Calu3 (cell line): ENCODE measurements at regions not wholly inside any gene's neighbourhood (a gene's known extent, or its start where the extent isn't known, plus 50 kb on each side); places are given as distances from the start of the nearest gene placed in this dataset.

ENCODE experiments used
- BruUV-seq: library from RNA; stranded (reverse); fragments of 400-500 nt; replicated peaks from 2 replicates; lab custom pipeline; 2021; lab: Mats Ljungman, UMichigan
- CTCF ChIA-PET: fragments of 300-600 bp; sonication (Branson Sonifier 250); formaldehyde crosslinking; loops from one replicate; lab custom pipeline; 2022; ENCODE audit warnings: antibody characterized with exemption; lab: Charles Lee
- DNase-seq: peaks from one replicate; pipeline ENCODE4 v3.0.0; 2022
- H3K27ac Mint-ChIP-seq: one replicate; pipeline ENCODE4 v1.8.0; 2022; ENCODE audit warnings: mixed read lengths; ENCODE audit not compliant: unreplicated experiment
- H3K27me3 Mint-ChIP-seq: one replicate; pipeline ENCODE4 v1.8.0; 2022; ENCODE audit warnings: mixed read lengths; ENCODE audit not compliant: unreplicated experiment
- H3K36me3 Mint-ChIP-seq: one replicate; pipeline ENCODE4 v1.8.0; 2022; ENCODE audit warnings: mild to moderate bottlenecking, moderate library complexity, mixed read lengths; ENCODE audit not compliant: insufficient read depth, unreplicated experiment
- H3K4me1 Mint-ChIP-seq: one replicate; pipeline ENCODE4 v1.8.0; 2022; ENCODE audit warnings: mild to moderate bottlenecking, low read depth, mixed read lengths; ENCODE audit not compliant: unreplicated experiment
- H3K4me3 Mint-ChIP-seq: one replicate; pipeline ENCODE4 v1.8.0; 2022; ENCODE audit warnings: mild to moderate bottlenecking, low read depth, moderate library complexity, mixed read lengths; ENCODE audit not compliant: unreplicated experiment
- H3K9me3 Mint-ChIP-seq: one replicate; pipeline ENCODE4 v1.8.0; 2022; ENCODE audit warnings: low read depth, mixed read lengths; ENCODE audit not compliant: unreplicated experiment
- intact Hi-C: fragments of 100-400 bp; cut with micrococcal nuclease; formaldehyde crosslinking; loops from one replicate; pipeline ENCODE4 v1.10.0; 2022; ENCODE audit not compliant: unreplicated experiment
- TF ChIP-seq, protein P1 (sequence below): fragments of 200-600 bp; IDR thresholded peaks from one replicate; pipeline ENCODE4 v1.8.0; 2022; ENCODE audit warnings: antibody characterized with exemption; ENCODE audit not compliant: unreplicated experiment

- H3K36me3 Mint-ChIP-seq = no peaks in the 10 kb centered on the region
- CTCF ChIA-PET = no interaction called here
- H3K4me3 Mint-ChIP-seq = no peak overlapping the region
- intact Hi-C loops = no loop called here
- no peaks in the 10 kb centered on the region for H3K4me1 Mint-ChIP-seq
- H3K27ac Mint-ChIP-seq = no peak overlapping the region
- no peaks in the 10 kb centered on the region for H3K9me3 Mint-ChIP-seq
- peaks cover 75% of the 10 kb centered on the region for H3K27me3 Mint-ChIP-seq
- no TSS peak for BruUV-seq
- DNase-seq = no peak
- TF ChIP-seq, protein P1, sequence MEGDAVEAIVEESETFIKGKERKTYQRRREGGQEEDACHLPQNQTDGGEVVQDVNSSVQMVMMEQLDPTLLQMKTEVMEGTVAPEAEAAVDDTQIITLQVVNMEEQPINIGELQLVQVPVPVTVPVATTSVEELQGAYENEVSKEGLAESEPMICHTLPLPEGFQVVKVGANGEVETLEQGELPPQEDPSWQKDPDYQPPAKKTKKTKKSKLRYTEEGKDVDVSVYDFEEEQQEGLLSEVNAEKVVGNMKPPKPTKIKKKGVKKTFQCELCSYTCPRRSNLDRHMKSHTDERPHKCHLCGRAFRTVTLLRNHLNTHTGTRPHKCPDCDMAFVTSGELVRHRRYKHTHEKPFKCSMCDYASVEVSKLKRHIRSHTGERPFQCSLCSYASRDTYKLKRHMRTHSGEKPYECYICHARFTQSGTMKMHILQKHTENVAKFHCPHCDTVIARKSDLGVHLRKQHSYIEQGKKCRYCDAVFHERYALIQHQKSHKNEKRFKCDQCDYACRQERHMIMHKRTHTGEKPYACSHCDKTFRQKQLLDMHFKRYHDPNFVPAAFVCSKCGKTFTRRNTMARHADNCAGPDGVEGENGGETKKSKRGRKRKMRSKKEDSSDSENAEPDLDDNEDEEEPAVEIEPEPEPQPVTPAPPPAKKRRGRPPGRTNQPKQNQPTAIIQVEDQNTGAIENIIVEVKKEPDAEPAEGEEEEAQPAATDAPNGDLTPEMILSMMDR = no peak
These were observed 61.5 kb downstream of the FBXO2 start for GRCh38 chr1:11592752-11593151.

- Mint-ChIP-seq H3K4me3 (no peak overlapping the region), H3K36me3 (no peaks in the 10 kb centered on the region), H3K27ac (no peak overlapping the region), H3K27me3 (peaks cover 68% of the 10 kb centered on the region), H3K9me3 (no peaks in the 10 kb centered on the region), H3K4me1 (no peaks in the 10 kb centered on the region)
- DNase-seq = no peak
- TF ChIP-seq, protein P1 = no peak
- intact Hi-C loops = no loop called here
- CTCF ChIA-PET = no interaction called here
- no TSS peak for BruUV-seq
These were observed 63.8 kb downstream of the FBXO2 start for GRCh38 chr1:11590395-11590794.
